ENCODE measurements at regions not wholly inside any gene's neighbourhood (a gene's known extent, or its start where the extent isn't known, plus 50 kb on each side); places are given as distances from the start of the nearest gene placed in this dataset.

DNA sequence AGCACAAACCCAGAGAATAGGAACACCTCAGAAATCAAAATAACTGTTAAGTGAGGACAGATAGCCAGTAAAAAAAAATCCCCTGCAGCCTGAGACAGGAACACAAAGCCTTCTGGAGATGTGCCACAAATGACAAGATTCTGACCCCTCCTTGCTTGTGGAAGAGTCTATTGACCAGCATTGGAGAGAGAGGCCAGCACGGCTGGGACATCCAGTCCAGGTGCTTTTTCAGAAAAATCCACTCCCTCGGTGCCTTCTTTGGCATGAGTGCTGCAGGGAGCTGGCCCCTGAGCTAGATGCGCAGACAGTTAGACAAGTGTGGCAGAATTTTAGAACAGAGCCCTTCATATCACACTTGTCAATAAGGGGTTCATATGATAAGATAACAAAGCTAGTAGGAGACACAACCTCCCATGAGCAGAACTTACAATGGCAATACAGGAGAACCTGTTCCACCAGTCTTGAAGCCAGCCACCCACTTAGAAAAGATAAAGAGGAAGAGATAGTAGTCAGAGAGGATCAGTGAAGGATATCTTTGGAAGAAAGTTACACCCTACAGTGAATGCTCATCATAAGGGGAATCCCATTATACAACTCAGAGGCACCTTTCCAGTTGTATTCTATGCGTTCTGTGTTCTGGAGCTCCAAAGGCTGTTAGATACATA, 298.4 kb downstream of the TLE1 start:
- TF ChIP-seq, protein P1, sequence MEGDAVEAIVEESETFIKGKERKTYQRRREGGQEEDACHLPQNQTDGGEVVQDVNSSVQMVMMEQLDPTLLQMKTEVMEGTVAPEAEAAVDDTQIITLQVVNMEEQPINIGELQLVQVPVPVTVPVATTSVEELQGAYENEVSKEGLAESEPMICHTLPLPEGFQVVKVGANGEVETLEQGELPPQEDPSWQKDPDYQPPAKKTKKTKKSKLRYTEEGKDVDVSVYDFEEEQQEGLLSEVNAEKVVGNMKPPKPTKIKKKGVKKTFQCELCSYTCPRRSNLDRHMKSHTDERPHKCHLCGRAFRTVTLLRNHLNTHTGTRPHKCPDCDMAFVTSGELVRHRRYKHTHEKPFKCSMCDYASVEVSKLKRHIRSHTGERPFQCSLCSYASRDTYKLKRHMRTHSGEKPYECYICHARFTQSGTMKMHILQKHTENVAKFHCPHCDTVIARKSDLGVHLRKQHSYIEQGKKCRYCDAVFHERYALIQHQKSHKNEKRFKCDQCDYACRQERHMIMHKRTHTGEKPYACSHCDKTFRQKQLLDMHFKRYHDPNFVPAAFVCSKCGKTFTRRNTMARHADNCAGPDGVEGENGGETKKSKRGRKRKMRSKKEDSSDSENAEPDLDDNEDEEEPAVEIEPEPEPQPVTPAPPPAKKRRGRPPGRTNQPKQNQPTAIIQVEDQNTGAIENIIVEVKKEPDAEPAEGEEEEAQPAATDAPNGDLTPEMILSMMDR (IDR thresholded peaks at IDR 0.05; ENCODE audit: extremely low read depth, missing control alignments): no peak
- no peak for DNase-seq (ENCODE audit: low spot score)

DNA sequence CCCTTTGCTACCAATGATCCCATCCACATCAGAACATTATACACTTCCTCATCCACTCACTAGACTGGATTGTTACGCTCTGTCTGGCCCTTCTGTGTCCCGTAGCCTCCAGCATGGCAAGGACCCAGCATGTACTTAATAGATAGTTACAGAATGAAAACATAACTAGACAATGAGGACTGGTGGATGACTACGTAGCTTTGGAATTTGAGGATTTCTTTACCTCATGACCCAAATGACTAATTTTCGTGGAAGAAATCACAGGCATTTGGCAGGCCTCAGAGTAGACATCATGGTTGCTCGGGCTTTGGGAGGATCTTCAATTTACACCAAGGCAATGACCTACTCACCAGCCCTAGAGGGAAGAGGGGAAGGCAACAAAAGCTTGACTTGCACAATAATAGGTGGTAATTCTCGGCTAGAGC, 299.8 kb downstream of the TLE1 start:
- DNase-seq (ENCODE audit: low spot score): no peak
- TF ChIP-seq, protein P1 (IDR thresholded peaks at IDR 0.05; ENCODE audit: extremely low read depth, missing control alignments): no peak

DNA sequence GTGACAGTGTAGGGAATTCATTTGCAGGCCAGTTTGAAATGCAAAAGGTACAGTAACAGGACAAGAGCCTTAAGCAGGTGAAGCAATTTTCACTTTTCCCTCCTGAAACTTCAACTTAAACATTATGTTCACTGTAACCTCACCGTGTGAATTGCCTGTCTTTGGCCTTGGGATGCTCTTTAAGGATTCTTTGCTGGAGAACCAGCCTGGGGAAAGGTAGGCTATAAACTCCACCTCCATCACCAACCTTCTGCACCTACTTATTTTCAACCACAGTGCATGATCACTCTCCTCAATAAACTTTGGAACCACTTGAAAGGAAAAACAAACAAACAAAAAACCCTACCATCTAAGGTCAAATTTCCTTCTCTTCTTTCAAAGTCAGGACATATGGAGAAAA, 300.5 kb downstream of the TLE1 start:
- TF ChIP-seq, protein P1 (IDR thresholded peaks at IDR 0.05; ENCODE audit: extremely low read depth, missing control alignments): no peak
- no peak for DNase-seq (ENCODE audit: low spot score)

DNA sequence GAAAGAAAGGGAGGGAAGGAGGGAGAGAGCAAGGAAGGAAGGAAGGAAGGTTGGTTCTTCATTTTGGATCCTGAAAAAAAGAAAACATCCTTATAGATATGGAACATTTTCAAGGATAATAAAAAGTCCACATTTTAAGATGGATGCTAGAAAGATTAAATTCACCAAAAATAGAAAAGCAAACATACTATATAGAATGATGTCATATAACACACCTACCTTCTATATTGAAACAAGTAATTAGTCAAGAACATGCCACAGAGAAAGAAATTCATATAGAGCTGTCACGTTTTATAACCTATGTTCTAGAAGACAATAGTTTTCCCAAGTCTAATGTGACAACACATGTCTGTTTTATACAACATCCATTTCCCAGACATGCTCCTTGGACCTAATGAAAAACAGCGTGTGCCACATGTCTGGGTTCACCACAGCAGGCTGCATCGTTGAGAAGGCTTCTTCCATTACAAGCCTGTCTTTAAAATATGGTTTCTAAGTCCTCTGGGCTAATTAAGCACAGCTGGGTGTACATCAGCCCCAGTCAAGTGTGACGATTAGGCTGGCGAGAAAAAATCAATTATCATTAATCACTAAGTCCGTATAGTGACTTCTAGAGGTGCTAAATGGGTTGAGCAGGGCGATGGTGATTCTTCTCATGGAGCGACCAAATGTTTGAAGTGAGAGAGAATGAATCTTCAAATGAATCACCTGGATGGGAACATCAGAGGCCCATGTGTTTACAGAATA, 301.8 kb downstream of the TLE1 start:
- DNase-seq (ENCODE audit: low spot score): no peak
- TF ChIP-seq, protein P1 (IDR thresholded peaks at IDR 0.05; ENCODE audit: extremely low read depth, missing control alignments): no peak

DNA sequence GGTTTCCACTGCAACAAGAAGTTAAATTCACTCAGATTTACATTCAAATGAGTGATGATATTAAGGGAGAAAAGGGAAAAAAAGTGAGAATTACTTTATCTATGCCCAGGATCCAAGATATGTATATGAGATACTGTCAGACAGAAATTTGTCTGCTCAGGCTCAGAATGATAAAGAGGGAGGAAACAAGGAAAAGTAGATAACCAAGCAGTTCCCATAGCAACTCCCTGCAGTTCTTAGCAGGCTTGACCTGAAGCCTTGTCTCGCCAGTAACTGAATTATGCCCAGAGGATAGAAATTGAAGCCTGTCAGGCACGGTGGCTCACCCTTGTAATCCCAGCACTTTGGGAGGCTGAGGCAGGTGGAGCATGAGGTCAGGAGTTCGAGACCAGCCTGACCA, 304.4 kb downstream of the TLE1 start:
- TF ChIP-seq, protein P1 (IDR thresholded peaks at IDR 0.05; ENCODE audit: extremely low read depth, missing control alignments): no peak
- DNase-seq (ENCODE audit: low spot score): no peak

DNA sequence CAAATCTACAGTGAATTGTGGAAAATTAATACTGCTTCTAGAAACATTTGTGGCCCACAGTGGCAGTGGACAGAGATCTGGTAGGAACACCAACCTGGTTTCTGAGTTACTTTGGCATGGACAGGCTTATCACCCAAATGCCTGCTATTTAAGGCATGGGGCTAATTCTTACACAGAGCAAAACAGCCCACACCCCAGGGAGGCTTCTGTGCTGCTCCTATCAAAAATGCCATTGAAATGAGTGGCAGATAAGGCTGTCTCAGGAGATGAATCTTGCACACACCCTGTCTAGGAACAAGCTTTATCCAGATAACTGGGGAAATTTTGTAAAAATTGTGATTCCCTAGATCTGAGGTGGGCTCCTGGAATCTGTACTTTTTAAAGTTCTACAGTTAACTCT, 307.1 kb downstream of the TLE1 start:
- DNase-seq (ENCODE audit: low spot score): no peak
- TF ChIP-seq, protein P1 (IDR thresholded peaks at IDR 0.05; ENCODE audit: extremely low read depth, missing control alignments): no peak

DNA sequence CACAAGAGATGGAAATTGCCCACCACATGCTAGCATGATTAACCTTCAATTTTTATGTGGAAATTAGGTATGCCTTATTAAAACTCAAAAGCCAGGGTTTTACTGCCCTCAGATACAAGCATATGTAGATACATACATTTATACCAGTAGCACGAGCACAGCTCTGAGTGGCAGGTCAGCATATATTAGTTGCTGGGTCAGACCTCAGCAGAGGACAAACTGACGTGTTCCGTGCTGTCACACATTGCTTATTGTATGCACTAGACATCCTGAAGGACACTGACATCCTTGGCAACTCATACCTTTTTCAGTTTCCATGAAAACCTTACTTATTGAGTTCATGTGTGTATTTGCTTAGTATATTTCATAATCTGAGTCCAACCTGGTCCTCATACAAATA, 307.7 kb downstream of the TLE1 start:
- DNase-seq (ENCODE audit: low spot score): no peak
- TF ChIP-seq, protein P1 (IDR thresholded peaks at IDR 0.05; ENCODE audit: extremely low read depth, missing control alignments): no peak
